Upper lobe of left lung (tissue), 6 donors: ENCODE measurements at regions not wholly inside any gene's neighbourhood (a gene's known extent, or its start where the extent isn't known, plus 50 kb on each side); places are given as distances from the start of the nearest gene placed in this dataset.

Experiments
- ATAC-seq, 2 donors: fragments of 200-7000 bp; cut with Tn5 transposase; one replicate each; pipeline ENCODE4 v1.9.1; 2022; ENCODE audit warnings: mild to moderate bottlenecking in 2 of 2, moderate library complexity in 2 of 2; ENCODE audit not compliant: low FRiP score in 2 of 2
- DNase-seq, 2 donors: peaks; one replicate each; pipeline ENCODE4 v3.0.0-alpha.2; 2019 to 2020
- H3K27ac ChIP-seq, 4 donors: fragments of 200-600 bp; sonication (generic); one replicate each; pipeline ENCODE4 v1.5.1; 2016 to 2019
- H3K27me3 ChIP-seq, 4 donors: fragments of 200-600 bp; sonication (generic); one replicate each; pipeline ENCODE4 v1.5.1; 2017 to 2019
- H3K36me3 ChIP-seq, 4 donors: fragments of 200-600 bp; sonication (generic); one replicate each; pipeline ENCODE4 v1.5.1; 2016 to 2019
- H3K4me1 ChIP-seq, 4 donors: fragments of 200-600 bp; sonication (generic); one replicate each; pipeline ENCODE4 v1.5.1; 2018 to 2019
- H3K4me3 ChIP-seq, 4 donors: fragments of 200-600 bp; sonication (generic); one replicate each; pipeline ENCODE4 v1.5.1; 2017 to 2019; ENCODE audit warnings: mild to moderate bottlenecking in 2 of 4, moderate library complexity in 1 of 4
- H3K9me3 ChIP-seq, 4 donors: fragments of 200-600 bp; sonication (generic); one replicate each; pipeline ENCODE4 v1.5.1; 2018 to 2019
- CTCF ChIP-seq, 6 experiments: fragments of 450-650 bp in 4 of 6; fragments of 200-600 bp in 2 of 6; sonication (generic) in 2 of 6; IDR thresholded peaks; one replicate each; pipeline ENCODE4 v1.5.1; 2016 to 2019; ENCODE audit warnings: antibody characterized with exemption in 6 of 6
- EP300 ChIP-seq, 4 donors: sonication (generic); formaldehyde crosslinking; IDR thresholded peaks; one replicate each; pipeline ENCODE4 v1.5.1; 2017; ENCODE audit warnings: antibody characterized with exemption in 4 of 4, control low read depth in 2 of 4
- POLR2A ChIP-seq, 4 donors: fragments of 450-650 bp; IDR thresholded peaks; one replicate each; pipeline ENCODE4 v1.5.1; 2016 to 2017; ENCODE audit warnings: antibody characterized with exemption in 4 of 4, mild to moderate bottlenecking in 2 of 4
- POLR2AphosphoS5 ChIP-seq, 2 donors: sonication (generic); formaldehyde crosslinking; IDR thresholded peaks; one replicate each; pipeline ENCODE4 v1.5.1; 2017; ENCODE audit warnings: antibody characterized with exemption in 2 of 2
- whole genome bisulfite sequencing, 2 donors: methylation state at CpG; one replicate each; pipeline ENCODE4 v1.1.5; 2017 to 2018; 5-methylcytosine and 5-hydroxymethylcytosine counted together
- donor health status: DM: no; HTN: no; CAD: no; lungs with moderate emphysema.
- donor health status: DM: no; HTN: yes; CAD: no; lungs with severe emphysema.

- no peaks in the 10 kb centered on the region for H3K27me3 ChIP-seq
- TF ChIP-seq CTCF (IDR thresholded peaks at IDR 0.05): peak; percentile 67 to 91 (median 82)
- no peak for TF ChIP-seq EP300 (IDR thresholded peaks at IDR 0.05)
- DNase-seq: peak in 1 of 2 donors; percentile 68
- peaks cover 0 to 10% (median 5%) of the 10 kb centered on the region in 4 donors for H3K4me1 ChIP-seq
- peak overlapping the region in 2 of 4 donors; percentile 4 to 23 for H3K4me3 ChIP-seq
- ATAC-seq: peak; percentile 86 to 95
- no peaks in the 10 kb centered on the region for H3K9me3 ChIP-seq
- 47 to 48% methylated on average over 16 of the region's 16 CpGs for WGBS, 2 donors
- H3K27ac ChIP-seq: no peak overlapping the region
- no peaks in the 10 kb centered on the region for H3K36me3 ChIP-seq
Measured at GRCh38 chr2:160994141-160995002, 165.9 kb upstream of the TANK start.

- H3K4me1 ChIP-seq: peaks cover 0 to 10% (median 5%) of the 10 kb centered on the region in 4 donors
- DNase-seq (no peak), ATAC-seq (no peak)
- H3K27ac ChIP-seq: no peak overlapping the region
- 96 to 100% methylated on average over 1 of the region's 1 CpG for WGBS, 2 donors
- H3K9me3 ChIP-seq: no peaks in the 10 kb centered on the region
- H3K27me3 ChIP-seq: no peaks in the 10 kb centered on the region
- no peak overlapping the region for H3K4me3 ChIP-seq
- no peaks in the 10 kb centered on the region for H3K36me3 ChIP-seq
- no peak for TF ChIP-seq POLR2A (IDR thresholded peaks at IDR 0.05)
- no peak for TF ChIP-seq EP300 (IDR thresholded peaks at IDR 0.05)
- TF ChIP-seq POLR2AphosphoS5 (IDR thresholded peaks at IDR 0.05): no peak
Measured at GRCh38 chr2:160996584-160996983, 163.6 kb upstream of the TANK start.

- Histone ChIP-seq H3K27me3 (no peaks in the 10 kb centered on the region), H3K9me3 (no peaks in the 10 kb centered on the region), H3K36me3 (no peaks in the 10 kb centered on the region), H3K27ac (no peak overlapping the region), H3K4me1 (no peaks in the 10 kb centered on the region), H3K4me3 (no peak overlapping the region)
- TF ChIP-seq POLR2A (IDR thresholded peaks at IDR 0.05): no peak
- TF ChIP-seq POLR2AphosphoS5 (IDR thresholded peaks at IDR 0.05): no peak
- no peak for TF ChIP-seq EP300 (IDR thresholded peaks at IDR 0.05)
- no peak for TF ChIP-seq CTCF (IDR thresholded peaks at IDR 0.05)
- no peak for ATAC-seq
- WGBS, 2 donors: 69 to 72% methylated on average over 2 of the region's 2 CpGs
- no peak for DNase-seq
Measured at GRCh38 chr2:161004379-161004778, 155.8 kb upstream of the TANK start.

- H3K4me1 ChIP-seq: no peaks in the 10 kb centered on the region
- TF ChIP-seq CTCF (IDR thresholded peaks at IDR 0.05): no peak
- no peak for TF ChIP-seq POLR2A (IDR thresholded peaks at IDR 0.05)
- no peak for TF ChIP-seq POLR2AphosphoS5 (IDR thresholded peaks at IDR 0.05)
- TF ChIP-seq EP300 (IDR thresholded peaks at IDR 0.05): no peak
- H3K36me3 ChIP-seq: no peaks in the 10 kb centered on the region
- no peak overlapping the region for H3K27ac ChIP-seq
- no peaks in the 10 kb centered on the region for H3K27me3 ChIP-seq
- no peak overlapping the region for H3K4me3 ChIP-seq
- no peak for ATAC-seq
- H3K9me3 ChIP-seq: no peaks in the 10 kb centered on the region
- WGBS, 2 donors: 0% methylated on average over 1 of the region's 1 CpG
- no peak for DNase-seq
Measured at GRCh38 chr2:161005170-161005569, 155.1 kb upstream of the TANK start.

- ATAC-seq: no peak
- TF ChIP-seq CTCF (IDR thresholded peaks at IDR 0.05): no peak
- TF ChIP-seq POLR2A (IDR thresholded peaks at IDR 0.05): no peak
- no peak for TF ChIP-seq EP300 (IDR thresholded peaks at IDR 0.05)
- no peak for TF ChIP-seq POLR2AphosphoS5 (IDR thresholded peaks at IDR 0.05)
- H3K9me3 ChIP-seq: no peaks in the 10 kb centered on the region
Measured at GRCh38 chr2:161008311-161008710, 151.9 kb upstream of the TANK start.

More at GRCh38 chr2:161008311-161008710, 151.9 kb upstream of the TANK start:
- Histone ChIP-seq H3K4me1 (no peaks in the 10 kb centered on the region), H3K4me3 (no peak overlapping the region), H3K27me3 (no peaks in the 10 kb centered on the region), H3K36me3 (no peaks in the 10 kb centered on the region), H3K27ac (no peak overlapping the region)
- WGBS, 2 donors: 93% methylated on average over 3 of the region's 3 CpGs
- DNase-seq: no peak
